ENCODE measurements at regions not wholly inside any gene's neighbourhood (a gene's known extent, or its start where the extent isn't known, plus 50 kb on each side); places are given as distances from the start of the nearest gene placed in this dataset.

DNA sequence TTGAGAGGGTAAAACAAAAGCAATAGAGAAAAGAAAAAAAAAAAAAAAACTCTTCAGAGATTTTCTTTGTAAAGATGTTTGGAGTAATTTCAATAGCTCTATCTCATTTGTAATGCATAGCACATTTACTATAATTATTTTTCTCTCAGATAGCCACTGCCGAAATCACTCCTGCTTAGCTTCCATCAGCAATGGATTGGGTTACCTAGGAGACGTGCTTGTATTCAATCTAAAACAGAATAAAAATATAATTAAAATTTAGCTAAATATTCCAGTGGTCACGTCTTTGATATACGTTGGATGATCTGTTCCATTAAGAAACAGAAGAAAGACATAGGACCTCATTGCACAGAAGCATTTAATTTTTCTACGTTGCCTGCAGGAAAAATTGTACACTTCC is 1435.7 kb upstream of the DDX18 start:
- Histone ChIP-seq H3K36me3 (ENCODE audit: control insufficient read depth in 2 of 2, insufficient read depth in 2 of 2, low read length in 1 of 2) (no peaks in the 10 kb centered on the region), H3K27ac (ENCODE audit: control insufficient read depth, insufficient read depth) (no peak overlapping the region), H3K4me3 (no peak overlapping the region), H3K4me1 (ENCODE audit: control insufficient read depth, insufficient read depth, low read length) (no peaks in the 10 kb centered on the region), H3K4me2 (ENCODE audit: control insufficient read depth, insufficient read depth) (no peak overlapping the region), H2AFZ (ENCODE audit: control insufficient read depth, low read depth, low read length) (no peak overlapping the region), H4K20me1 (ENCODE audit: control insufficient read depth, insufficient read depth) (no peaks in the 10 kb centered on the region), H3K9ac (ENCODE audit: control insufficient read depth, insufficient read depth, low read length) (no peak overlapping the region), H3K79me2 (ENCODE audit: control insufficient read depth, insufficient read depth, low read length) (no peaks in the 10 kb centered on the region), H3K9me3 (replicated peaks; ENCODE audit: control insufficient read depth, insufficient read depth, low read length) (no peaks in the 10 kb centered on the region), H3K27me3 (replicated peaks in 1 of 2; ENCODE audit: control insufficient read depth in 2 of 2, insufficient read depth in 2 of 2, low read length in 1 of 2) (no peaks in the 10 kb centered on the region)
- DNase-seq (ENCODE audit: low read depth, low spot score) (no peak), FAIRE-seq (no peak), ATAC-seq (no peak)
- WGBS (ENCODE audit: insufficient coverage, insufficient replicate concordance, low lambda C conversion rate, missing lambda C conversion rate): 31% methylated on average over 5 of the region's 5 CpGs
- ChIA-PET RAD21 (ENCODE audit: unreplicated experiment) (no interaction called here), POLR2A (no interaction called here), SMC1A (ENCODE audit: uncharacterized antibody, unreplicated experiment) (interaction anchor here (0.7 kb wide), 1 partner anchor 149 kb away, joined by 3 read pairs; no protein-coding TSS in a partner anchor), CTCF (interaction anchor here (0.7 kb wide), 1 partner anchor 27 kb away, joined by 5 read pairs; no protein-coding TSS in a partner anchor)
- no TSS peak for BruUV-seq (replicated peaks)
- intact Hi-C loops (cut with micrococcal nuclease; ENCODE audit: unreplicated experiment): no loop called here
- TF ChIP-seq ETV6 (conservative IDR thresholded peaks at IDR 0.05 in 1 of 2, IDR thresholded peaks at IDR 0.05 in 1 of 2; ENCODE audit: borderline replicate concordance in 1 of 2, low read depth in 1 of 2): no peak
- TF ChIP-seq FOXK2 (IDR thresholded peaks at IDR 0.05): no peak
- no peak for TF ChIP-seq GATAD2B (conservative IDR thresholded peaks at IDR 0.05; ENCODE audit: low read depth)
- TF ChIP-seq ATF7 (IDR thresholded peaks at IDR 0.05; ENCODE audit: low read depth): no peak
- TF ChIP-seq, protein P1, sequence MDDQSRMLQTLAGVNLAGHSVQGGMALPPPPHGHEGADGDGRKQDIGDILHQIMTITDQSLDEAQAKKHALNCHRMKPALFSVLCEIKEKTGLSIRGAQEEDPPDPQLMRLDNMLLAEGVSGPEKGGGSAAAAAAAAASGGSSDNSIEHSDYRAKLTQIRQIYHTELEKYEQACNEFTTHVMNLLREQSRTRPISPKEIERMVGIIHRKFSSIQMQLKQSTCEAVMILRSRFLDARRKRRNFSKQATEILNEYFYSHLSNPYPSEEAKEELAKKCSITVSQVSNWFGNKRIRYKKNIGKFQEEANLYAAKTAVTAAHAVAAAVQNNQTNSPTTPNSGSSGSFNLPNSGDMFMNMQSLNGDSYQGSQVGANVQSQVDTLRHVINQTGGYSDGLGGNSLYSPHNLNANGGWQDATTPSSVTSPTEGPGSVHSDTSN (IDR thresholded peaks at IDR 0.05; ENCODE audit: insufficient replicate concordance, low read depth, low read length): no peak
- TF ChIP-seq BRCA1 (IDR thresholded peaks at IDR 0.05; ENCODE audit: low read depth, low read length): no peak
- no peak for TF ChIP-seq BMI1 (IDR thresholded peaks at IDR 0.05; ENCODE audit: borderline replicate concordance)
- TF ChIP-seq RELA (IDR thresholded peaks at IDR 0.05; ENCODE audit: borderline replicate concordance, partially characterized antibody): no peak
- TF ChIP-seq SUPT20H (IDR thresholded peaks at IDR 0.05; ENCODE audit: borderline replicate concordance, control insufficient read depth, low read depth, low read length): no peak
- TF ChIP-seq ZNF24 (IDR thresholded peaks at IDR 0.05): no peak
- no peak for TF ChIP-seq EP300 (IDR thresholded peaks at IDR 0.05; ENCODE audit: borderline replicate concordance in 1 of 2, control insufficient read depth in 1 of 2, low read depth in 2 of 2, low read length in 2 of 2)
- TF ChIP-seq MXI1 (IDR thresholded peaks at IDR 0.05; ENCODE audit: low read depth, low read length): no peak
- no peak for TF ChIP-seq TCF12 (IDR thresholded peaks at IDR 0.05; ENCODE audit: low read depth, low read length)
- TF ChIP-seq GABPA (IDR thresholded peaks at IDR 0.05; ENCODE audit: low read depth): no peak
- TF ChIP-seq, protein P2, sequence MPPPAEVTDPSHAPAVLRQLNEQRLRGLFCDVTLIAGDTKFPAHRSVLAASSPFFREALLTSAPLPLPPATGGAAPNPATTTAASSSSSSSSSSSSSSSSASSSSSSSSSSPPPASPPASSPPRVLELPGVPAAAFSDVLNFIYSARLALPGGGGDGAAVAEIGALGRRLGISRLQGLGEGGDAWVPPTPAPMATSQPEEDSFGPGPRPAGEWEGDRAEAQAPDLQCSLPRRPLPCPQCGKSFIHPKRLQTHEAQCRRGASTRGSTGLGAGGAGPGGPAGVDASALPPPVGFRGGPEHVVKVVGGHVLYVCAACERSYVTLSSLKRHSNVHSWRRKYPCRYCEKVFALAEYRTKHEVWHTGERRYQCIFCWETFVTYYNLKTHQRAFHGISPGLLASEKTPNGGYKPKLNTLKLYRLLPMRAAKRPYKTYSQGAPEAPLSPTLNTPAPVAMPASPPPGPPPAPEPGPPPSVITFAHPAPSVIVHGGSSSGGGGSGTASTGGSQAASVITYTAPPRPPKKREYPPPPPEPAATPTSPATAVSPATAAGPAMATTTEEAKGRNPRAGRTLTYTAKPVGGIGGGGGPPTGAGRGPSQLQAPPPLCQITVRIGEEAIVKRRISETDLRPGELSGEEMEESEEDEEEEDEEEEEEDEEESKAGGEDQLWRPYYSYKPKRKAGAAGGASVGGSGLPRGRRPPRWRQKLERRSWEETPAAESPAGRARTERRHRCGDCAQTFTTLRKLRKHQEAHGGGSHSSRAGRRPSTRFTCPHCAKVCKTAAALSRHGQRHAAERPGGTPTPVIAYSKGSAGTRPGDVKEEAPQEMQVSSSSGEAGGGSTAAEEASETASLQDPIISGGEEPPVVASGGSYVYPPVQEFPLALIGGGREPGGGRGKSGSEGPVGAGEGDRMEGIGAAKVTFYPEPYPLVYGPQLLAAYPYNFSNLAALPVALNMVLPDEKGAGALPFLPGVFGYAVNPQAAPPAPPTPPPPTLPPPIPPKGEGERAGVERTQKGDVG (CRISPR knock-in tag; IDR thresholded peaks at IDR 0.05): no peak
- in situ Hi-C loops (cut with MboI): no loop called here

Measured in GM12878 (cell line).